GM23338 (cell line): ENCODE measurements at regions not wholly inside any gene's neighbourhood (a gene's known extent, or its start where the extent isn't known, plus 50 kb on each side); places are given as distances from the start of the nearest gene placed in this dataset.

Experiments
- CREB1 ChIP-seq: fragments of 250-450 bp; sonication (Bioruptor Pico); IDR thresholded peaks from 2 replicates; pipeline ENCODE4 v1.5.0; 2020; ENCODE audit warnings: low read depth, mild to moderate bottlenecking, moderate library complexity
- ETS1 ChIP-seq: IDR thresholded peaks from 2 replicates; pipeline ENCODE4 v1.6.1; 2016; ENCODE audit warnings: antibody characterized with exemption
- EZH2 ChIP-seq: fragments of 200-600 bp; sonication (generic); IDR thresholded peaks from one replicate; pipeline ENCODE4 v1.8.0; 2017; ENCODE audit warnings: antibody characterized with exemption, mild to moderate bottlenecking, low read depth; ENCODE audit not compliant: unreplicated experiment
- EZH2phosphoT487 ChIP-seq: fragments of 200-600 bp; sonication (generic); IDR thresholded peaks from one replicate; pipeline ENCODE4 v1.8.1; 2018; ENCODE audit warnings: antibody characterized with exemption; ENCODE audit not compliant: unreplicated experiment
- JUNB ChIP-seq: IDR thresholded peaks from one replicate; pipeline ENCODE4 v1.6.1; 2016; ENCODE audit warnings: antibody characterized with exemption; ENCODE audit not compliant: unreplicated experiment
- NANOG ChIP-seq: IDR thresholded peaks from 2 replicates; pipeline ENCODE4 v1.6.1; 2016; ENCODE audit warnings: antibody characterized with exemption, borderline replicate concordance
- POLR2AphosphoS5 ChIP-seq: IDR thresholded peaks from 2 replicates; pipeline ENCODE4 v1.6.1; 2016; ENCODE audit warnings: antibody characterized with exemption, low read depth
- REST ChIP-seq: IDR thresholded peaks from one replicate; pipeline ENCODE4 v1.6.1; 2018; ENCODE audit warnings: antibody characterized with exemption; ENCODE audit not compliant: unreplicated experiment
- STAT1 ChIP-seq: IDR thresholded peaks from one replicate; pipeline ENCODE4 v1.6.1; 2016; ENCODE audit warnings: antibody characterized with exemption; ENCODE audit not compliant: unreplicated experiment
- ZNF114 ChIP-seq: fragments of 250-450 bp; sonication (Bioruptor Pico); IDR thresholded peaks from 2 replicates; pipeline ENCODE4 v1.5.0; 2020; ENCODE audit warnings: mild to moderate bottlenecking, moderate library complexity
- ZNF331 ChIP-seq: fragments of 250-450 bp; sonication (Bioruptor Pico); IDR thresholded peaks from 2 replicates; pipeline ENCODE4 v1.5.0; 2020; ENCODE audit warnings: low read depth, mild to moderate bottlenecking, moderate library complexity
- ZNF462 ChIP-seq: fragments of 250-450 bp; sonication (Bioruptor Pico); IDR thresholded peaks from 2 replicates; pipeline ENCODE4 v1.5.0; 2020; ENCODE audit warnings: mild to moderate bottlenecking, moderate library complexity
- TF ChIP-seq, protein P1 (sequence below), 2 experiments: fragments of 200-600 bp in 1 of 2; sonication (generic) in 1 of 2; conservative IDR thresholded peaks; 2 replicates each; pipeline versions ENCODE4 v1.5.1 to v1.6.1; 2016 to 2017; ENCODE audit warnings: antibody characterized with exemption in 2 of 2, low read depth in 2 of 2, mild to moderate bottlenecking in 2 of 2, moderate library complexity in 1 of 2

GRCh38 chr6:137297887-137298286 lies 78.7 kb upstream of the IFNGR1 start:
- TF ChIP-seq, protein P1, sequence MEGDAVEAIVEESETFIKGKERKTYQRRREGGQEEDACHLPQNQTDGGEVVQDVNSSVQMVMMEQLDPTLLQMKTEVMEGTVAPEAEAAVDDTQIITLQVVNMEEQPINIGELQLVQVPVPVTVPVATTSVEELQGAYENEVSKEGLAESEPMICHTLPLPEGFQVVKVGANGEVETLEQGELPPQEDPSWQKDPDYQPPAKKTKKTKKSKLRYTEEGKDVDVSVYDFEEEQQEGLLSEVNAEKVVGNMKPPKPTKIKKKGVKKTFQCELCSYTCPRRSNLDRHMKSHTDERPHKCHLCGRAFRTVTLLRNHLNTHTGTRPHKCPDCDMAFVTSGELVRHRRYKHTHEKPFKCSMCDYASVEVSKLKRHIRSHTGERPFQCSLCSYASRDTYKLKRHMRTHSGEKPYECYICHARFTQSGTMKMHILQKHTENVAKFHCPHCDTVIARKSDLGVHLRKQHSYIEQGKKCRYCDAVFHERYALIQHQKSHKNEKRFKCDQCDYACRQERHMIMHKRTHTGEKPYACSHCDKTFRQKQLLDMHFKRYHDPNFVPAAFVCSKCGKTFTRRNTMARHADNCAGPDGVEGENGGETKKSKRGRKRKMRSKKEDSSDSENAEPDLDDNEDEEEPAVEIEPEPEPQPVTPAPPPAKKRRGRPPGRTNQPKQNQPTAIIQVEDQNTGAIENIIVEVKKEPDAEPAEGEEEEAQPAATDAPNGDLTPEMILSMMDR (conservative IDR thresholded peaks at IDR 0.05; ENCODE audit: low read depth in 2 of 2), result no peak
- TF ChIP-seq EZH2phosphoT487, result no peak
- no peak for TF ChIP-seq ETS1
- no peak for TF ChIP-seq POLR2AphosphoS5
- TF ChIP-seq REST, result no peak
- TF ChIP-seq EZH2, result no peak
- no peak for TF ChIP-seq ZNF331 (CRISPR knock-in tag)
- no peak for TF ChIP-seq JUNB
- TF ChIP-seq STAT1, result no peak
- no peak for TF ChIP-seq NANOG
- peak; percentile 53 for TF ChIP-seq CREB1 (CRISPR knock-in tag)
- TF ChIP-seq ZNF462 (CRISPR knock-in tag), result peak; percentile 88
- TF ChIP-seq ZNF114, result no peak
